AG09319 (cell line): ENCODE measurements at regions not wholly inside any gene's neighbourhood (a gene's known extent, or its start where the extent isn't known, plus 50 kb on each side); places are given as distances from the start of the nearest gene placed in this dataset.

ENCODE experiments used
- DNase-seq: peaks from one replicate; pipeline ENCODE4 v3.0.0-alpha.2; 2010; ENCODE audit warnings: low read depth; ENCODE audit errors: extremely low read depth
- CTCF ChIP-seq: IDR thresholded peaks from 2 replicates; pipeline ENCODE4 v1.5.1; 2011; ENCODE audit warnings: low read depth, mild to moderate bottlenecking, inconsistent platforms, low read length, moderate library complexity

GRCh38 chr13:71018544-71018943, 848.5 kb downstream of the DACH1 start:
- no peak for TF ChIP-seq CTCF
- no peak for DNase-seq

GRCh38 chr13:71017607-71018006, 849.4 kb downstream of the DACH1 start:
- TF ChIP-seq CTCF, result no peak
- DNase-seq, result no peak

GRCh38 chr13:71015516-71015915, 851.5 kb downstream of the DACH1 start:
- no peak for TF ChIP-seq CTCF
- DNase-seq, result no peak

GRCh38 chr13:71015021-71015420, 852.0 kb downstream of the DACH1 start:
- no peak for DNase-seq
- TF ChIP-seq CTCF, result no peak

GRCh38 chr13:71005919-71006318, 861.1 kb downstream of the DACH1 start:
- no peak for TF ChIP-seq CTCF
- DNase-seq, result no peak

- no peak for TF ChIP-seq CTCF
Measured at GRCh38 chr13:70995338-70995737, 871.7 kb downstream of the DACH1 start.

GRCh38 chr13:70994191-70994590, 872.8 kb downstream of the DACH1 start:
- no peak for TF ChIP-seq CTCF
- DNase-seq, result no peak

More at GRCh38 chr13:70995338-70995737, 871.7 kb downstream of the DACH1 start:
- no peak for DNase-seq

GRCh38 chr13:70987043-70987442, 878.8 kb upstream of the KLHL1 start:
- no peak for DNase-seq

More at GRCh38 chr13:70987043-70987442, 878.8 kb upstream of the KLHL1 start:
- no peak for TF ChIP-seq CTCF
